HepG2 (cell line): ENCODE measurements at regions not wholly inside any gene's neighbourhood (a gene's known extent, or its start where the extent isn't known, plus 50 kb on each side); places are given as distances from the start of the nearest gene placed in this dataset.

Experiments
- ATAC-seq: fragments of 200-7000 bp; cut with Tn5 transposase; 3 replicates; pipeline ENCODE4 v1.9.1; 2020; ENCODE audit warnings: mild to moderate bottlenecking, moderate library complexity
- BruUV-seq: library from RNA; stranded (reverse); fragments of 400-500 nt; replicated peaks from 2 replicates; lab custom pipeline; 2021; lab: Mats Ljungman, UMichigan
- CTCF ChIA-PET: fragments of 300-600 bp; formaldehyde crosslinking; extraction: SDS; loops from one replicate; lab custom pipeline; 2021; ENCODE audit warnings: low total read pairs, inconsistent platforms, low intra/inter-chr PET ratio; lab: Yijun Ruan, JAX
- POLR2A ChIA-PET: fragments of 350-600 bp; sonication (Branson Sonifier 250); formaldehyde crosslinking; loops from one replicate; lab custom pipeline; 2020; ENCODE audit warnings: antibody characterized with exemption, inconsistent platforms; lab: Yijun Ruan, JAX
- DNase-seq: peaks from one replicate; pipeline ENCODE4 v3.0.0-alpha.2; 2015; ENCODE audit warnings: low spot score
- FAIRE-seq: peaks from 3 replicates; lab custom pipeline; 2011; peaks lifted over from hg19 to GRCh38; lab: Jason Lieb, UNC
- H2AFZ ChIP-seq: one replicate; pipeline ENCODE4 v1.6.1; 2011; ENCODE audit warnings: low read length, inconsistent platforms
- H3K27ac ChIP-seq: fragments of 300-600 bp; 3 replicates; pipeline ENCODE4 v1.8.0; 2011; ENCODE audit warnings: mixed run types, mild to moderate bottlenecking, mixed read lengths, low read length, inconsistent platforms; ENCODE audit not compliant: insufficient read depth; ENCODE audit errors: extremely low read length
- H3K27me3 ChIP-seq, 2 experiments: fragments of 200-600 bp in 1 of 2; 2 replicates in 1 of 2; 3 replicates in 1 of 2; pipeline versions ENCODE4 v1.6.0 to v1.8.0; 2011; ENCODE audit warnings: low read length in 2 of 2, mild to moderate bottlenecking in 2 of 2, moderate library complexity in 2 of 2, inconsistent platforms in 1 of 2; ENCODE audit not compliant: insufficient read depth in 2 of 2, control insufficient read depth in 1 of 2
- H3K36me3 ChIP-seq, 2 experiments: fragments of 200-600 bp in 1 of 2; replicated peaks in 1 of 2; 2 replicates in 1 of 2; 3 replicates in 1 of 2; pipeline versions ENCODE4 v1.5.1 to v1.8.0; 2011; ENCODE audit warnings: low read length in 2 of 2, inconsistent platforms in 1 of 2; ENCODE audit not compliant: insufficient read depth in 2 of 2, control insufficient read depth in 1 of 2
- H3K4me1 ChIP-seq: 2 replicates; pipeline ENCODE4 v1.5.1; 2012; ENCODE audit warnings: low read length, inconsistent platforms; ENCODE audit not compliant: insufficient read depth
- H3K4me2 ChIP-seq: 2 replicates; pipeline ENCODE4 v1.6.0; 2011; ENCODE audit warnings: low read depth, low read length, inconsistent platforms
- H3K4me3 ChIP-seq, 3 experiments: fragments of 200-600 bp in 1 of 3; sonication (generic), shearing (Covaris generic) in 1 of 3; replicated peaks in 1 of 3; 2 replicates each; pipeline ENCODE4 v1.5.1; 2011 to 2016; ENCODE audit warnings: low read length in 3 of 3, inconsistent platforms in 2 of 3, low read depth in 2 of 3, mild to moderate bottlenecking in 2 of 3, control low read depth in 1 of 3, mixed read lengths in 1 of 3; ENCODE audit not compliant: insufficient read depth in 1 of 3
- H3K79me2 ChIP-seq: one replicate; pipeline ENCODE4 v1.6.1; 2011; ENCODE audit warnings: low read length, inconsistent platforms; ENCODE audit not compliant: insufficient read depth
- H3K9ac ChIP-seq: 2 replicates; pipeline ENCODE4 v1.6.0; 2011; ENCODE audit warnings: mild to moderate bottlenecking, low read depth, low read length, inconsistent platforms; ENCODE audit not compliant: insufficient read depth
- H3K9me3 ChIP-seq: 2 replicates; pipeline ENCODE4 v1.5.1; 2012; ENCODE audit warnings: mild to moderate bottlenecking, low read length
- H4K20me1 ChIP-seq: 2 replicates; pipeline ENCODE4 v1.6.0; 2011; ENCODE audit warnings: inconsistent platforms, mild to moderate bottlenecking, low read length, moderate library complexity; ENCODE audit not compliant: insufficient read depth
- ASH2L ChIP-seq: fragments of 300-600, 200-600 bp; sonication (generic); IDR thresholded peaks from 2 replicates; pipeline ENCODE4 v1.7.0; 2017; ENCODE audit warnings: low read depth, mild to moderate bottlenecking, moderate library complexity, mixed read lengths, low read length; ENCODE audit not compliant: insufficient read length
- DDIT3 ChIP-seq: sonication (generic); formaldehyde crosslinking; IDR thresholded peaks from 2 replicates; pipeline ENCODE4 v1.4.0; 2020; ENCODE audit warnings: mild to moderate bottlenecking, missing genetic modification reagents
- EP300 ChIP-seq, 3 experiments: sonication (generic) in 1 of 3; formaldehyde crosslinking in 1 of 3; IDR thresholded peaks; 2 replicates each; pipeline versions ENCODE4 v1.5.1 to v1.6.1; 2011 to 2020; ENCODE audit warnings: low read depth in 2 of 3, low read length in 2 of 3, borderline replicate concordance in 1 of 3, improper control_type of control experiment in 1 of 3, mild to moderate bottlenecking in 1 of 3, missing genetic modification reagents in 1 of 3, moderate library complexity in 1 of 3
- ETV6 ChIP-seq: sonication (generic); formaldehyde crosslinking; conservative IDR thresholded peaks from 2 replicates; pipeline ENCODE4 v1.4.0; 2020; ENCODE audit warnings: missing genetic modification reagents
- FOXM1 ChIP-seq: sonication (generic); formaldehyde crosslinking; IDR thresholded peaks from 2 replicates; pipeline ENCODE4 v1.5.0; 2020; ENCODE audit warnings: missing genetic modification reagents
- MED8 ChIP-seq: sonication (generic); formaldehyde crosslinking; IDR thresholded peaks from 2 replicates; pipeline ENCODE4 v1.8.1; 2023; ENCODE audit warnings: mild to moderate bottlenecking, missing genetic modification reagents; ENCODE audit not compliant: insufficient replicate concordance
- NFE2L1 ChIP-seq: sonication (generic); formaldehyde crosslinking; IDR thresholded peaks from 2 replicates; pipeline ENCODE4 v1.4.0; 2020; ENCODE audit warnings: missing genetic modification reagents, mild to moderate bottlenecking, borderline replicate concordance
- PITX1 ChIP-seq: sonication (generic); formaldehyde crosslinking; IDR thresholded peaks from 2 replicates; pipeline ENCODE4 v1.5.1; 2020; ENCODE audit warnings: mild to moderate bottlenecking, missing genetic modification reagents
- RFX1 ChIP-seq: fragments of 450-650 bp; IDR thresholded peaks from 2 replicates; pipeline ENCODE4 v1.6.1; 2017
- SMARCE1 ChIP-seq: fragments of 450-650 bp; IDR thresholded peaks from 2 replicates; pipeline ENCODE4 v1.6.1; 2017; ENCODE audit warnings: borderline replicate concordance
- SNAPC2 ChIP-seq: sonication (generic); formaldehyde crosslinking; IDR thresholded peaks from 2 replicates; pipeline ENCODE4 v1.8.1; 2022; ENCODE audit warnings: mild to moderate bottlenecking, missing genetic modification reagents
- SRF ChIP-seq: IDR thresholded peaks from 2 replicates; pipeline ENCODE4 v1.6.1; 2011; ENCODE audit warnings: mild to moderate bottlenecking, low read depth, low read length, moderate library complexity
- ZNF256 ChIP-seq: sonication (generic); formaldehyde crosslinking; conservative IDR thresholded peaks from 2 replicates; pipeline ENCODE4 v1.4.0; 2020; ENCODE audit warnings: missing genetic modification reagents
- ZNF337 ChIP-seq: sonication (generic); formaldehyde crosslinking; IDR thresholded peaks from 2 replicates; pipeline ENCODE4 v1.5.1; 2020; ENCODE audit warnings: missing genetic modification reagents, low read depth, mild to moderate bottlenecking, borderline replicate concordance
- ZNF350 ChIP-seq: sonication (generic); formaldehyde crosslinking; IDR thresholded peaks from 2 replicates; pipeline ENCODE4 v1.4.0; 2020; ENCODE audit warnings: mild to moderate bottlenecking, low read depth, missing genetic modification reagents, borderline replicate concordance
- ZNF543 ChIP-seq: sonication (generic); formaldehyde crosslinking; IDR thresholded peaks from 2 replicates; pipeline ENCODE4 v1.4.0; 2020; ENCODE audit warnings: mild to moderate bottlenecking, missing genetic modification reagents
- ZNF616 ChIP-seq: sonication (generic); formaldehyde crosslinking; IDR thresholded peaks from 2 replicates; pipeline ENCODE4 v1.5.0; 2020; ENCODE audit warnings: low read depth, mild to moderate bottlenecking, missing genetic modification reagents
- ZNF629 ChIP-seq: sonication (generic); formaldehyde crosslinking; conservative IDR thresholded peaks from 2 replicates; pipeline ENCODE4 v1.5.0; 2020; ENCODE audit warnings: missing genetic modification reagents
- ZNF816 ChIP-seq: sonication (generic); formaldehyde crosslinking; IDR thresholded peaks from 2 replicates; pipeline ENCODE4 v1.8.0; 2022; ENCODE audit warnings: missing genetic modification reagents, mild to moderate bottlenecking, borderline replicate concordance
- WGBS: methylation state at CpG from one replicate; pipeline ENCODE4 v1.1.6; 2017; ENCODE audit warnings: low lambda C conversion rate; 5-methylcytosine and 5-hydroxymethylcytosine counted together
- in situ Hi-C: cut with HindIII; loops from 2 replicates; pipeline ENCODE4 v1.10.0; 2017; ENCODE audit warnings: low pct_unique_long_range_greater_than_20kb; ENCODE audit not compliant: extremely low pct_ligation_motif_present
- intact Hi-C: fragments of 100-400 bp; cut with micrococcal nuclease; formaldehyde crosslinking; loops from one replicate; pipeline ENCODE4 v1.10.0; 2022; ENCODE audit not compliant: unreplicated experiment

GRCh38 chr1:37294096-37294495 is 180.3 kb upstream of the ZC3H12A start:
- H4K20me1 ChIP-seq = no peaks in the 10 kb centered on the region
- no peak for FAIRE-seq
- H3K4me1 ChIP-seq = no peaks in the 10 kb centered on the region
- ChIA-PET CTCF (no interaction called here), POLR2A (no interaction called here)
- H3K79me2 ChIP-seq = no peaks in the 10 kb centered on the region
- 32% methylated on average over 4 of the region's 4 CpGs for WGBS
- no peak for ATAC-seq
- no peaks in the 10 kb centered on the region for H3K36me3 ChIP-seq
- no peak overlapping the region for H3K4me3 ChIP-seq
- no TSS peak for BruUV-seq
- intact Hi-C loops = no loop called here
- no peak overlapping the region for H3K9ac ChIP-seq
- H3K4me2 ChIP-seq = no peak overlapping the region
- H3K27ac ChIP-seq = no peak overlapping the region
- DNase-seq = no peak
- no peak for TF ChIP-seq SNAPC2 (CRISPR knock-in tag)
- no peak for TF ChIP-seq ZNF337 (CRISPR knock-in tag)
- no peak for TF ChIP-seq SMARCE1
- no peak for TF ChIP-seq ZNF629 (CRISPR knock-in tag)
- no peak for TF ChIP-seq RFX1
- no peak for TF ChIP-seq NFE2L1 (CRISPR knock-in tag)
- TF ChIP-seq ETV6 = no peak
- no peak for TF ChIP-seq ZNF543 (CRISPR knock-in tag)
- TF ChIP-seq SRF = no peak
- no peak for TF ChIP-seq ZNF350 (CRISPR knock-in tag)
- no peak for TF ChIP-seq EP300 (IDR thresholded peaks at IDR 0.05; ENCODE audit: low read depth in 2 of 2, low read length in 2 of 2)
- no peak for TF ChIP-seq EP300 (CRISPR knock-in tag; IDR thresholded peaks at IDR 0.05; ENCODE audit: borderline replicate concordance)
- no peak for TF ChIP-seq PITX1
- no peak for TF ChIP-seq ZNF616 (CRISPR knock-in tag)
- TF ChIP-seq ZNF256 (CRISPR knock-in tag) = no peak
- no peak for TF ChIP-seq MED8 (CRISPR knock-in tag)
- TF ChIP-seq DDIT3 (CRISPR knock-in tag) = no peak
- TF ChIP-seq ASH2L = no peak
- TF ChIP-seq ZNF816 = no peak
- TF ChIP-seq FOXM1 (CRISPR knock-in tag) = no peak
- H3K27me3 ChIP-seq = peaks cover 0 to 39% of the 10 kb centered on the region in 2 experiments; a peak in 3 of 5 replicates
- in situ Hi-C loops = no loop called here
- no peak overlapping the region for H2AFZ ChIP-seq
- H3K9me3 ChIP-seq = no peaks in the 10 kb centered on the region
